Gastrocnemius medialis (tissue), 4 donors: ENCODE measurements at regions not wholly inside any gene's neighbourhood (a gene's known extent, or its start where the extent isn't known, plus 50 kb on each side); places are given as distances from the start of the nearest gene placed in this dataset.

Source experiments
- ATAC-seq, 2 donors: fragments of 150-250 bp; one replicate each; pipeline ENCODE4 v1.9.1; 2016
- DNase-seq, 2 donors: peaks; one replicate each; pipeline ENCODE4 v3.0.0-alpha.2; 2019
- H3K27ac ChIP-seq, 4 donors: fragments of 200-600 bp; sonication (generic); 1 replicate in 1 of 4; 2 replicates in 3 of 4; pipeline ENCODE4 v1.5.1; 2016 to 2018; ENCODE audit warnings: mild to moderate bottlenecking in 2 of 4, moderate library complexity in 1 of 4
- H3K27me3 ChIP-seq, 3 donors: fragments of 200-600 bp; sonication (generic) in 2 of 3; 1 replicate in 1 of 3; 2 replicates in 2 of 3; pipeline versions ENCODE4 v1.5.1 to v1.6.0; 2016 to 2019; ENCODE audit warnings: mild to moderate bottlenecking in 1 of 3, moderate library complexity in 1 of 3
- H3K36me3 ChIP-seq, 2 donors: fragments of 200-600 bp; sonication (generic) in 1 of 2; one replicate each; pipeline ENCODE4 v1.5.1; 2017 to 2018
- H3K4me1 ChIP-seq, 2 donors: fragments of 200-600 bp; sonication (generic) in 1 of 2; one replicate each; pipeline ENCODE4 v1.5.1; 2016 to 2017; ENCODE audit warnings: mild to moderate bottlenecking in 2 of 2
- H3K4me3 ChIP-seq, 4 donors: fragments of 200-600 bp; sonication (generic) in 3 of 4; 1 replicate in 1 of 4; 2 replicates in 3 of 4; pipeline ENCODE4 v1.5.1; 2016 to 2019; ENCODE audit warnings: mild to moderate bottlenecking in 2 of 4
- H3K9me3 ChIP-seq, 3 donors: fragments of 200-600 bp; sonication (generic) in 2 of 3; 1 replicate in 1 of 3; 2 replicates in 2 of 3; pipeline ENCODE4 v1.5.1; 2016 to 2019
- POLR2A ChIP-seq, 2 donors: fragments of 450-650 bp; IDR thresholded peaks; one replicate each; pipeline ENCODE4 v1.6.1; 2017; ENCODE audit warnings: antibody characterized with exemption in 2 of 2, mild to moderate bottlenecking in 2 of 2, moderate library complexity in 2 of 2
- in situ Hi-C, 4 donors: fragments of 200-750 bp; cut with MboI; loops; one replicate each; pipeline versions ENCODE4 v1.15.0 to v1.8.0; 2017; ENCODE audit warnings: low sequenced_read_pairs in 4 of 4
- intact Hi-C: fragments of 100-400 bp; cut with DNase I; formaldehyde crosslinking; loops from one replicate; pipeline ENCODE4 v1.15.1; 2023; ENCODE audit warnings: low total_unique reads
- TF ChIP-seq, protein P1 (sequence below), 5 experiments: fragments of 450-650 bp in 3 of 5; fragments of 200-600 bp in 2 of 5; sonication (generic) in 2 of 5; IDR thresholded peaks in 4 of 5; conservative IDR thresholded peaks in 1 of 5; 1 replicate in 4 of 5; 2 replicates in 1 of 5; pipeline ENCODE4 v1.5.1; 2016 to 2019; ENCODE audit warnings: antibody characterized with exemption in 5 of 5, mild to moderate bottlenecking in 3 of 5, moderate library complexity in 3 of 5

DNA sequence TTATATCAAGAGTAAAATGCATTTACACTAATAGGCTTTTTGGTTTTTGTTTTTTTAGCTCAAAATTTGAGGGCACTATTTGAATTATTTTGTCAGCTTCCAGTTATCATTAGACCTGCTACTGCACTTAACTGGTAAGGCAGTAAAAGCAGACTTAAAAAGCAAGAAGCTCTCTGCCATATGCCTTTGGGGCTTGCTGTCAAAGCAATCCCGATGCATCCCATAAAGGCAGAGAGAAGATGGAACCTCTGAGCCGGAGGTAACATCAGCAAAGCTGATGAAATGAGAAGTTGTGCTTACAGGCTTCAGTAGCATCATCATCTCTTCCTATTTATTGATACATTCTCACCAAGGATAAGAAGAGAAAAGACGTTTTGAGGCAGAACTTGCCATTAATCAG is 1414.3 kb upstream of the CDH6 start:
- in situ Hi-C loops (no loop called here), intact Hi-C loops (no loop called here)
- ATAC-seq (no peak), DNase-seq (no peak)
- no peaks in the 10 kb centered on the region for H3K27me3 ChIP-seq
- no peaks in the 10 kb centered on the region for H3K9me3 ChIP-seq
- no peaks in the 10 kb centered on the region for H3K36me3 ChIP-seq
- no peak for TF ChIP-seq POLR2A (IDR thresholded peaks at IDR 0.05)
- TF ChIP-seq, protein P1, sequence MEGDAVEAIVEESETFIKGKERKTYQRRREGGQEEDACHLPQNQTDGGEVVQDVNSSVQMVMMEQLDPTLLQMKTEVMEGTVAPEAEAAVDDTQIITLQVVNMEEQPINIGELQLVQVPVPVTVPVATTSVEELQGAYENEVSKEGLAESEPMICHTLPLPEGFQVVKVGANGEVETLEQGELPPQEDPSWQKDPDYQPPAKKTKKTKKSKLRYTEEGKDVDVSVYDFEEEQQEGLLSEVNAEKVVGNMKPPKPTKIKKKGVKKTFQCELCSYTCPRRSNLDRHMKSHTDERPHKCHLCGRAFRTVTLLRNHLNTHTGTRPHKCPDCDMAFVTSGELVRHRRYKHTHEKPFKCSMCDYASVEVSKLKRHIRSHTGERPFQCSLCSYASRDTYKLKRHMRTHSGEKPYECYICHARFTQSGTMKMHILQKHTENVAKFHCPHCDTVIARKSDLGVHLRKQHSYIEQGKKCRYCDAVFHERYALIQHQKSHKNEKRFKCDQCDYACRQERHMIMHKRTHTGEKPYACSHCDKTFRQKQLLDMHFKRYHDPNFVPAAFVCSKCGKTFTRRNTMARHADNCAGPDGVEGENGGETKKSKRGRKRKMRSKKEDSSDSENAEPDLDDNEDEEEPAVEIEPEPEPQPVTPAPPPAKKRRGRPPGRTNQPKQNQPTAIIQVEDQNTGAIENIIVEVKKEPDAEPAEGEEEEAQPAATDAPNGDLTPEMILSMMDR (IDR thresholded peaks at IDR 0.05 in 4 of 5, conservative IDR thresholded peaks at IDR 0.05 in 1 of 5) = no peak
- H3K4me1 ChIP-seq = no peaks in the 10 kb centered on the region
- no peak overlapping the region for H3K4me3 ChIP-seq
- H3K27ac ChIP-seq = no peak overlapping the region

DNA sequence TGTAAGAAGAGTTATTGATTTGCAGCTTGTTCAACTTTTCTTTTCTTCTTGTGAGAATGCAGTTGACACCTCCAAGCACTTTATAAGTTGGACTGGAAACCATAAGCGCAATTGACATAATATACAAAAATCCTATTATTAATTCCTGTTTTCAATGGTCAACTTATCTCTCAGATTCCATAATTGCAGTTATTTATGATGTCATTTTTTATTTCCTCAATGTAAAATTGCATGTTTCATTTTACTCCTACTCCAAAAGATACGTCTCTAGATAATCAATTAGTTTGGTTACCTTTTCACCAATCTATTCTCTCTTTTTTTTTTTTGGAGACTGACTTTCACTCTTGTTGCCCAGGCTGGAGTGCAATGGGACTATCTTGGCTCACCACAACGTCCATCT is 1416.1 kb upstream of the CDH6 start:
- no peaks in the 10 kb centered on the region for H3K27me3 ChIP-seq
- no peak overlapping the region for H3K4me3 ChIP-seq
- DNase-seq (no peak), ATAC-seq (no peak)
- H3K9me3 ChIP-seq = no peaks in the 10 kb centered on the region
- intact Hi-C loops (no loop called here), in situ Hi-C loops (no loop called here)
- H3K4me1 ChIP-seq = no peaks in the 10 kb centered on the region
- H3K36me3 ChIP-seq = no peaks in the 10 kb centered on the region
- TF ChIP-seq POLR2A (IDR thresholded peaks at IDR 0.05) = no peak
- TF ChIP-seq, protein P1 (IDR thresholded peaks at IDR 0.05 in 4 of 5, conservative IDR thresholded peaks at IDR 0.05 in 1 of 5) = no peak
- no peak overlapping the region for H3K27ac ChIP-seq

DNA sequence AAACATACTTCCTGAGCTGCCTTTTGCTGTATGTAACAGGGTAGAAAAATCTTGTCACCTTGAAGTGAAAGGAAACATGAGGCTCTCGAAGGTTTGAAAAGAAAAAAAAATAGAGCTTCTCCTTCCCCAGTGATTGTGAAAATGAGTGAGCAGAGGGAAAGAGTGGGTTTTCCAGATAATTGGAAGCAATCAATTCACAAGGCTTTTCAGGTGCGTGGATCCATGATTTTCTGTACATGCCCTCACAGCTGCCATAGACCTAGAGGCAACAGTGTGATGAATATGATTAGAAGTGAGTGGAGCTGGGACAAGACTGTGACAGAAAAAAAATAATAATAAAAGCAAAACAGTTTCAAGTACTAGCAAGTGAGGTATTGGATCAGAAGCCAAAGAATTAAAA is 1422.5 kb upstream of the CDH6 start:
- Histone ChIP-seq H3K4me1 (no peaks in the 10 kb centered on the region), H3K4me3 (no peak overlapping the region), H3K9me3 (no peaks in the 10 kb centered on the region), H3K36me3 (no peaks in the 10 kb centered on the region), H3K27ac (no peak overlapping the region), H3K27me3 (no peaks in the 10 kb centered on the region)
- intact Hi-C loops (no loop called here), in situ Hi-C loops (no loop called here)
- ATAC-seq = no peak
- DNase-seq = no peak
- TF ChIP-seq, protein P1 (IDR thresholded peaks at IDR 0.05 in 4 of 5, conservative IDR thresholded peaks at IDR 0.05 in 1 of 5) = no peak
- no peak for TF ChIP-seq POLR2A (IDR thresholded peaks at IDR 0.05)

DNA sequence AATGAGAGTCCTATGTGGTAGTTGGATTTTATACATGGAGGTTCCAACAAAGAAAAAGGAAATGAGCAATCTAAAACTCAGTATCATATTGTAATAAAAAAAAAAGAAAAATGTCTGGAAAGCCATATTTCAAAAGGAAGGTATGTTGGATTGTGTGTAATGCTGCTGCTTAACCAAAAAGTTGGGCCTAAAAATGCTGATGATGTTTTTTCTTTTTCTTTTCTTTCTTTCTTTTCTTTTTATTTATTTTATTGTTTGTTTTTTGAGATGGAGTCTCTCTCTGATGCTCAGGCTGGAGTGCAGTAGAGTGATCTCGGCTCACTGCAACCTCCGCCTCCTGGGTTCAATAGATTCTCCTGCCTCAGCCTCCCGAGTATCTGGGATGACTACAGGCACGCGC is 1424.0 kb upstream of the CDH6 start:
- H3K9me3 ChIP-seq = no peaks in the 10 kb centered on the region
- intact Hi-C loops (no loop called here), in situ Hi-C loops (no loop called here)
- no peaks in the 10 kb centered on the region for H3K4me1 ChIP-seq
- DNase-seq (no peak), ATAC-seq (no peak)
- no peak overlapping the region for H3K27ac ChIP-seq
- H3K4me3 ChIP-seq = no peak overlapping the region
- H3K36me3 ChIP-seq = no peaks in the 10 kb centered on the region
- no peak for TF ChIP-seq POLR2A (IDR thresholded peaks at IDR 0.05)
- TF ChIP-seq, protein P1 (IDR thresholded peaks at IDR 0.05 in 4 of 5, conservative IDR thresholded peaks at IDR 0.05 in 1 of 5) = no peak
- H3K27me3 ChIP-seq = no peaks in the 10 kb centered on the region

GRCh38 chr5:29758986-29759421 is 1434.5 kb upstream of the CDH6 start:
- Histone ChIP-seq H3K9me3 (no peaks in the 10 kb centered on the region), H3K27me3 (no peaks in the 10 kb centered on the region), H3K36me3 (no peaks in the 10 kb centered on the region), H3K27ac (no peak overlapping the region), H3K4me3 (no peak overlapping the region), H3K4me1 (no peaks in the 10 kb centered on the region)
- in situ Hi-C loops (no loop called here), intact Hi-C loops (no loop called here)
- no peak for TF ChIP-seq POLR2A (IDR thresholded peaks at IDR 0.05)
- DNase-seq (no peak), ATAC-seq (no peak)
